ENCODE measurements at regions not wholly inside any gene's neighbourhood (a gene's known extent, or its start where the extent isn't known, plus 50 kb on each side); places are given as distances from the start of the nearest gene placed in this dataset.

DNA sequence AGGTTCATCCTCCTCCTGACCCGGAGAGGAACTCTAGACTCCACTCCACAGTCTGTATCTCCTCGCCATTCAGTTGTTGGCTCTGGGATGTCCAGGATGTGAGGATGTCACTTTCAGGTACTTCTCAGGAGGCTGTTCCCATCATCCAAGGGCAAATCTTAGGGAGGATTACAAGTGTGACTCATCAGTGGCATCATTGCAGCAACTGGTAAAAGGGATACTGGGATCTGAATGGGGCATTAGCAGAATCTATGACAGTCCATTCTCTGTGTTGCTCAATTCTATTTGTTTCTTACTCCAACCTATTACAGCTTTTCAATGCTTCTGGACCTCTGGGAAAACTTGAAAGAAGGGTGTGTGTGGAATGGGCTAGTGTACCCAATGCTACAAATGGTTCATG lies 81.5 kb upstream of the FN1 start:
- no peak for TF ChIP-seq CREB1 (CRISPR knock-in tag; IDR thresholded peaks at IDR 0.05)
- TF ChIP-seq, protein P1, sequence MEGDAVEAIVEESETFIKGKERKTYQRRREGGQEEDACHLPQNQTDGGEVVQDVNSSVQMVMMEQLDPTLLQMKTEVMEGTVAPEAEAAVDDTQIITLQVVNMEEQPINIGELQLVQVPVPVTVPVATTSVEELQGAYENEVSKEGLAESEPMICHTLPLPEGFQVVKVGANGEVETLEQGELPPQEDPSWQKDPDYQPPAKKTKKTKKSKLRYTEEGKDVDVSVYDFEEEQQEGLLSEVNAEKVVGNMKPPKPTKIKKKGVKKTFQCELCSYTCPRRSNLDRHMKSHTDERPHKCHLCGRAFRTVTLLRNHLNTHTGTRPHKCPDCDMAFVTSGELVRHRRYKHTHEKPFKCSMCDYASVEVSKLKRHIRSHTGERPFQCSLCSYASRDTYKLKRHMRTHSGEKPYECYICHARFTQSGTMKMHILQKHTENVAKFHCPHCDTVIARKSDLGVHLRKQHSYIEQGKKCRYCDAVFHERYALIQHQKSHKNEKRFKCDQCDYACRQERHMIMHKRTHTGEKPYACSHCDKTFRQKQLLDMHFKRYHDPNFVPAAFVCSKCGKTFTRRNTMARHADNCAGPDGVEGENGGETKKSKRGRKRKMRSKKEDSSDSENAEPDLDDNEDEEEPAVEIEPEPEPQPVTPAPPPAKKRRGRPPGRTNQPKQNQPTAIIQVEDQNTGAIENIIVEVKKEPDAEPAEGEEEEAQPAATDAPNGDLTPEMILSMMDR (IDR thresholded peaks at IDR 0.05) = no peak
- TF ChIP-seq, protein P2, sequence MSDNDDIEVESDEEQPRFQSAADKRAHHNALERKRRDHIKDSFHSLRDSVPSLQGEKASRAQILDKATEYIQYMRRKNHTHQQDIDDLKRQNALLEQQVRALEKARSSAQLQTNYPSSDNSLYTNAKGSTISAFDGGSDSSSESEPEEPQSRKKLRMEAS (CRISPR knock-in tag; IDR thresholded peaks at IDR 0.05) = no peak
- TF ChIP-seq, protein P3, sequence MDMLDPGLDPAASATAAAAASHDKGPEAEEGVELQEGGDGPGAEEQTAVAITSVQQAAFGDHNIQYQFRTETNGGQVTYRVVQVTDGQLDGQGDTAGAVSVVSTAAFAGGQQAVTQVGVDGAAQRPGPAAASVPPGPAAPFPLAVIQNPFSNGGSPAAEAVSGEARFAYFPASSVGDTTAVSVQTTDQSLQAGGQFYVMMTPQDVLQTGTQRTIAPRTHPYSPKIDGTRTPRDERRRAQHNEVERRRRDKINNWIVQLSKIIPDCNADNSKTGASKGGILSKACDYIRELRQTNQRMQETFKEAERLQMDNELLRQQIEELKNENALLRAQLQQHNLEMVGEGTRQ (CRISPR knock-in tag; IDR thresholded peaks at IDR 0.05) = no peak
